NCI-H345 (cell line): ENCODE measurements at regions not wholly inside any gene's neighbourhood (a gene's known extent, or its start where the extent isn't known, plus 50 kb on each side); places are given as distances from the start of the nearest gene placed in this dataset.
"Not testable (repeated sequence)": the region's sequence is repeated elsewhere in the genome, so short reads cannot be mapped to it uniquely, and the experiment has no call there.

Experiments
- DNase-seq: peaks from one replicate; lab custom pipeline; 2025; lab: John Stamatoyannopoulos, UW

GRCh38 chr5:127216143-127216542 is 74.5 kb upstream of the MEGF10 start:
- no peak for DNase-seq

- DNase-seq = no peak
These were observed 73.5 kb upstream of the MEGF10 start for GRCh38 chr5:127216898-127217675.

DNA sequence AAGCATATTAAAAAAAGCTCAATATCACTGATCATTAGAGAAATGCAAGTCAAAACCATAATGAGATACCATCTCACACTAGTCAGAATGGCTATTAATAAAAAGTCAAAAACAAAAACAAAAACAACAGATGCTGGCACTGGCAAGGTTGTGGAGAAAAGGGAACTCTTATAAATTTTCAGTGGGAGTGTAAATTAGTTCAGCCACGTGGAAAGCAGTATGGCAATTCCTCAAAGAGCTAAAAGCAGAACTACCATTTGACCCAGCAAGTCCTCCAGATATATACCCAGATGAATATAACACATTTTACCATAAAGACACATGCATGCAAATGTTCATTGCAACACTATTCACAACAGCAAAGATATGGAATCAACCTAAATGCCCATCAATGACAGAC is 68.7 kb upstream of the MEGF10 start:
- not testable (repeated sequence) for DNase-seq

- DNase-seq = not testable (repeated sequence)
These were observed 67.9 kb upstream of the MEGF10 start for GRCh38 chr5:127222571-127223156.

- no peak for DNase-seq
These were observed 67.2 kb upstream of the MEGF10 start for GRCh38 chr5:127223256-127223974.

GRCh38 chr5:127227881-127228280 is 62.7 kb upstream of the MEGF10 start:
- DNase-seq = no peak

- DNase-seq = no peak
These were observed 61.9 kb upstream of the MEGF10 start for GRCh38 chr5:127228540-127229184.

GRCh38 chr5:127229185-127229889 is 61.3 kb upstream of the MEGF10 start:
- DNase-seq = peak; percentile 42

DNA sequence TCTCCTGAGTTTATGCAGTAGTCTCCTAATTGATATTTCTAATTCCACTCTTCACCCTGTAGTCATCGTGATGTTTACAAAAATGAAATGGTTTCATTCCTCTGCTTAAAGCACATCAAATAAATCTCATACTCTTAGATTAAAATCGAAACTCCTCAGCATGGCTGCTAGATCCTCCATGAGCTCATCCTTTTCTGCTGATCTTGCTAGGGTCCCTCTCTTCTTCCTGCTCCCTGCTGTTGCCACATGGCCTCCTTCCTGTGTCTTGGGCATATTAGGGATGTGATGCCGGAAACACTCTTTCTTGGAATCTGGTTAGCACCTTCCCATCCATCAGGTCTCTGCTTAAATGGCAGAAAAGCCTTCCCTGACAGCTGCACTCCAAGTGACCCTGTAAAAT is 59.5 kb upstream of the MEGF10 start:
- no peak for DNase-seq

DNA sequence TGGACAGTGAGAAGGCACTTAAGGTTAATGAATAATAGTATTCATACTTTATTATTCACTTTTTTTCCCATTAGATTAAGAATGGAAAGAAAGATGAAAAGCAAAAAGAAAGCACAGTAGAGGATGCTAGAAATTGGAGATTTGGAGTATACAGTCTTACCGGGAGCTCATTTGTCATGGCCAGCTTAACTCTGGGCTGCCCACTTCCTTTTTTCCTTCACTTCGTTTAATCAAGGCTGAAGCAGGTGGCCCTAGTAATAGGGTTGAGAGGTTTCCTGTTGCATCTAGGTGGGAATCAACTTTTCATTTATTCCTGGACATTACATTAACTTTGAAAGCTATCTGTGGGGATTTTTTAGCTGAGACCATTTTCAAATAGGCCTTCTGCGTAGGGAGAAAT is 57.0 kb upstream of the MEGF10 start:
- DNase-seq = no peak

- no peak for DNase-seq
These were observed 55.5 kb upstream of the MEGF10 start for GRCh38 chr5:127235136-127235535.

- peak; percentile 13 for DNase-seq
These were observed 54.3 kb upstream of the MEGF10 start for GRCh38 chr5:127236254-127236653.
